ENCODE measurements at regions not wholly inside any gene's neighbourhood (a gene's known extent, or its start where the extent isn't known, plus 50 kb on each side); places are given as distances from the start of the nearest gene placed in this dataset.

GRCh38 chr14:32023540-32023939, 53.6 kb upstream of the ARHGAP5 start:
- 85 to 95% (median 86%) methylated on average over 3 of the region's 3 CpGs for WGBS, 3 donors
- peaks cover 15% of the 10 kb centered on the region for H3K4me1 ChIP-seq
- ATAC-seq = peak in 1 of 4 donors; percentile 61

GRCh38 chr14:32027255-32027939, 49.7 kb upstream of the ARHGAP5 start:
- H3K27me3 ChIP-seq (ENCODE audit: insufficient read depth in 3 of 3, low read length in 2 of 3) = no peaks in the 10 kb centered on the region
- ATAC-seq (no peak), DNase-seq (no peak)
- H3K36me3 ChIP-seq (ENCODE audit: insufficient read depth in 1 of 2, low read depth in 1 of 2) = no peaks in the 10 kb centered on the region
- peaks cover 5% of the 10 kb centered on the region for H3K4me1 ChIP-seq
- H3K4me3 ChIP-seq = no peak overlapping the region
- TF ChIP-seq, protein P1, sequence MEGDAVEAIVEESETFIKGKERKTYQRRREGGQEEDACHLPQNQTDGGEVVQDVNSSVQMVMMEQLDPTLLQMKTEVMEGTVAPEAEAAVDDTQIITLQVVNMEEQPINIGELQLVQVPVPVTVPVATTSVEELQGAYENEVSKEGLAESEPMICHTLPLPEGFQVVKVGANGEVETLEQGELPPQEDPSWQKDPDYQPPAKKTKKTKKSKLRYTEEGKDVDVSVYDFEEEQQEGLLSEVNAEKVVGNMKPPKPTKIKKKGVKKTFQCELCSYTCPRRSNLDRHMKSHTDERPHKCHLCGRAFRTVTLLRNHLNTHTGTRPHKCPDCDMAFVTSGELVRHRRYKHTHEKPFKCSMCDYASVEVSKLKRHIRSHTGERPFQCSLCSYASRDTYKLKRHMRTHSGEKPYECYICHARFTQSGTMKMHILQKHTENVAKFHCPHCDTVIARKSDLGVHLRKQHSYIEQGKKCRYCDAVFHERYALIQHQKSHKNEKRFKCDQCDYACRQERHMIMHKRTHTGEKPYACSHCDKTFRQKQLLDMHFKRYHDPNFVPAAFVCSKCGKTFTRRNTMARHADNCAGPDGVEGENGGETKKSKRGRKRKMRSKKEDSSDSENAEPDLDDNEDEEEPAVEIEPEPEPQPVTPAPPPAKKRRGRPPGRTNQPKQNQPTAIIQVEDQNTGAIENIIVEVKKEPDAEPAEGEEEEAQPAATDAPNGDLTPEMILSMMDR (IDR thresholded peaks at IDR 0.05) = no peak
- 75 to 83% (median 81%) methylated on average over 5 of the region's 5 CpGs for WGBS, 3 donors
- intact Hi-C loops (cut with DNase I) = no loop called here
- H3K27ac ChIP-seq = no peak overlapping the region
- no peaks in the 10 kb centered on the region for H3K9me3 ChIP-seq

More at GRCh38 chr14:32023540-32023939, 53.6 kb upstream of the ARHGAP5 start:
- no peak for DNase-seq
- no peaks in the 10 kb centered on the region for H3K36me3 ChIP-seq (ENCODE audit: insufficient read depth in 1 of 2, low read depth in 1 of 2)
- H3K4me3 ChIP-seq = no peak overlapping the region
- no peaks in the 10 kb centered on the region for H3K9me3 ChIP-seq
- intact Hi-C loops (cut with DNase I) = no loop called here
- no peaks in the 10 kb centered on the region for H3K27me3 ChIP-seq (ENCODE audit: insufficient read depth in 3 of 3, low read length in 2 of 3)
- TF ChIP-seq, protein P1 (IDR thresholded peaks at IDR 0.05) = no peak
- H3K27ac ChIP-seq = no peak overlapping the region
